NCI-H1092 (cell line): ENCODE measurements at regions not wholly inside any gene's neighbourhood (a gene's known extent, or its start where the extent isn't known, plus 50 kb on each side); places are given as distances from the start of the nearest gene placed in this dataset.
A peak's percentile ranks its signal among the peaks of the same experiment; 100 is the strongest.

Experiments
- DNase-seq: peaks from one replicate; lab custom pipeline; 2025; lab: John Stamatoyannopoulos, UW

DNA sequence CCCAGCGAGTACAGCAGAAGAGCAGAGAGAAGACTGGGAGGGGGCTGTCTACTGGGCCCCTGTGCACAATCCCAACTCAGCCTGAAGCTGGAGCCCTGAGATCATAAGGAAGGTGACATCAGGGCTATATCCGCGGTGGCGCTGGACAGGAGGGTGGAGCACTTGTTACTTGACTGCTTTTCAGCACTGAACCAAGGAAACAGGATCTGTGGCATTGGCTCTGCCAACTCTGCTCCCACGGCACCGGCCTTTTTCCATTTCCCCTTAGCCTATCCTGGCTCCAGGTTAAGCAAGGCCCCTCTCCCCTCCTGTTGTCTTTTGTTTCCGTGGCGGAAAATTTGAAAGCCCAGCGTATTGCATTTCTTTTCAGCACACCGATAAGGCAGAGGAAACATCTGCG lies 125.0 kb upstream of the IRX3 start:
- DNase-seq: peak; percentile 39

DNA sequence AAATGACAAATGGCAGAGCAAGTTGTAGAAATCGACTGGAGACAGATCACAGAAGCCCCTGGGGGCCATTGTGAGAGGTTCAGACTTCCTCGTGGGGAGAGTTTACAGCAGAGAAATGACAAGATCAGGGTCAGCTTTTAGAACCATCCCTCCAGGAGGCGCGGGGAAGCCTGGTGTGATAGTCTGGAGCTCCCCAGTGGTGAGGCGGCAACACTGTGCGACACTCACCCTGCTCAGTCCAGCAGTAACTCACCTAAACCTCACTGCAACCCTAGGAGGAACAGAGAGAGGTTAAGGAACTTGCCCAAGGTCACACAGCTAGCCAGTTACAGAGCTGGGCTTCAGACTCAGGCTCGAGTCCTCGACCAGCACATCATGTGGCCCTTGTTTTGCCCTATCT lies 123.4 kb upstream of the IRX3 start:
- DNase-seq: no peak

DNA sequence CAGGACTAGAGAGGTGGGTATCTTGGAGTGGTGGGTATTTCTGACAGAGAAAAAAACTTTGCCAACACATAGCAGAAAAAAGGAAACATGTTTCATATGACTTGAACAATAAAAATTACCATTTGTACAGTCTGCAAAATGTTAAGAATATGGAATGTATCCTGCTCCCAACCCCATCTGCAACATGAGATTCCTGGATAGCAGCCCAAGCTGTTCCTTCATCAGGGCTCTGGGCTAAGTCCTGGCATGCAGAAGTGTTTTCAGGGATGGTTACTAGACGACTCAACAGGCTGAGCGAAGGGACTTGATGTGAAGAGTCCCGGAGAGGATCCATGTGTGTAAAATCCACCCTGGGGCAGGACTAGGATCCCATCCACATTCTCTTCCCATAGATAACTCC lies 121.0 kb upstream of the IRX3 start:
- DNase-seq: no peak

DNA sequence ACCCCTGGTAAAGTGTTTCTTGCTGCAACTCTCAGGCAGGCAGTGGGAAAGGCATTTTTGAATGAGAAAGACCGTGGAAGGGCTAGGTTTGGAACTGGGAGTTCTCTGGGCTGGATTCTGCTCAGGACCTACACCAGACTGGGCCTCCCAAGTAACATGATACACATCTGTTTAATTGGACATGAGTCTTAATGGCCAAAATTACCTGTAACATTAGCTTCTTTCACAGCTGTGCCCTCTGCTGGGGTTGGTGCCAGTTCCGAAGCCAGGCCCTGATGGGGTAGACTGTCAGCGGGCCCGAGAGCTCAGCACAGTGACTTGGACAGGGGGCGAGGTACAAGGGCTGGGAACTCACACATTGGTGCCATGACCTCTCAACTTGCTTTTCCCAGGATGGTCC lies 118.9 kb upstream of the IRX3 start:
- DNase-seq: peak; percentile 21

DNA sequence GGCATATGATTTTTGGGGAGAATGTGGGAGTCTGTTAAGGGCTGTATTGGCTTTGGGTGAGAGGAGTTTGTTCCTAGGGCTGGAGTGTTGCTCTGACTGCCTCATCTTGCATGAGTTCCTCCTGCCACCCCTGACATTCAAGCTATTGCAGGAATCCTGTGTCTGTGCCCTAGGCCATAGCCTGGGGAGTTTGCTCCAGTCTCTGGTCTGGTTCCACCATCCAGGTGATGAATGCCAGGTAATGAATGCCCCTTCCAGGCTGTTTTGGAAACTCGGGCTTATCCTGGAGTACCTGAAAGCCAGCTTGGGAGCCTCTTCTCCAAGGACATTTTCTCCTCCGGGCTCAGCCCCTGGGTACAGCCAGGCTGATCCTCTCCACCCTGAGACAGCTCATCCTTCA lies 117.0 kb upstream of the IRX3 start:
- DNase-seq: no peak

DNA sequence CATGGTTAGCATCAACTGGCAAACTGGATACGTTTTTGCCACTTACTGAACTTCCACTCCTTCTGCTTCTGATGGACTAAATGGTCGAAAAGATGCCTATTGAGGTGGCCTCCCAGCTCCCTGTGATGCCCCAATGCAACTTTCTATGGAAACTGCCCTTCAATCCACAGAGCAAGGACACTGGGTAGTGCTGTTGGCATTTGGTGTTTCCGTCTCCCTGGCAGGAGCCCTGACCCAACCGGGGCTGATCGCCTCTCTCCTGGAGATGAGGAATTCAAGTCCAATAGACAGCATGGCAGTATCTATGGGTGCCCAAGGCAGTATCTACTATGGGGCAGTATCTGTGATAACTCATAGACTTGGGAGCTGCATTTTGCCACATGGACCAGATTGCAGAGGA lies 116.3 kb upstream of the IRX3 start:
- no peak for DNase-seq

DNA sequence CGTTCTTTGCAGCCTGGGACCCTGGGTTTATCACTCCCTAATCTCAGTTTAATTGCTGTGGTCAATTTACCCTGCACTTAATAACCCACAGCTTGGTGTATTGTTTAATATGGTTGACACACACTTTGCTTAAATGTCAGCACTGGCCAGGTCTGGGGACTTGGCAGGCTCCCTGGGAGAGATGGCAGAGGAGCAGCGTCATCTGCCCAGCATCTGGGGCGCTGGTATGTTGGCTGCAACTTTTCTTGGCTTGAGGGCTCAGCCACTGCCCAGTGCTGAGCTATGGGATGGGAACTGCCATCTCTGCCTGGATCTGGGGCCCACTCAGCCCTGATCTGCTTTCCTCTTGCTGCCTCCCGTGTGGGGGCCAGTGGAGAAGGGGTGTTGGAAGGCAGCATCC lies 115.7 kb upstream of the IRX3 start:
- DNase-seq: no peak

DNA sequence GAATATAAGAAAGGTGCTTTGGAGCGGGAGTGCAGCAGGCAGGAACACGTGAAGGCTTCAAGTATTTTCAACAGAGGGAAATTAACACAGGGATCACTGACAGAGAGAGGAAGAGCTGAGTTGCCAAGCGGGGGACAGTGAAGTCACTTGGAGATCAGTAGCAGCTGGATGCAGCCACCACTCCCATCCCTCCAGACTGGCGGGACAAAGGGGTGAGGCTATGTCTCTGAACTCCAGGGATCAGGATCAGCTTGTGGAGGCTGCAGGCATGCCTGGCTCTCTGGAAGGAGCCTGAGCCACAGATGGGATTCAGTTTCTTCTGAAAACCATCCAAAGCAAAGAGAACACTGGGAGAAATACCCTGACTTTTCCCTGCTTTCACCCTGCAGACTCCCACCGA lies 113.7 kb upstream of the IRX3 start:
- DNase-seq: no peak

DNA sequence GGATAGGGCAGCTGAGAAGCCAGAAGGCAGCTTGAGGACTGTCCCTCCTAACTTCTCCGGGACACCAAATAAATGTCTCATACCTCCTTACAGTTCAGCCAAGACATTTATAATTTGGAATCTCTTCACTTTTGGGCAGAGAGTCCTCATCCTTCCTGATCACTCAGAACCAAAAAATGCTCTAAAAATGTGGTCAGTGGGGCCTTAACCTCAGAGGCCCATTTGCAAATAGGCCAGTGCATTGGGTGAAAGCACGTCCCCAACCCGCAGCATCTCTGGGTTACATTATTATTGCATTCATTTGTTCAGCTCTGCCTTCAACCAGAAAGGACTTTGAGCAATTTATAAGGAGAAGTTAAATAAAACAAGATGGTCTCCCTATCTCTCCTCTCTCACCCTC lies 112.4 kb upstream of the IRX3 start:
- DNase-seq: no peak

DNA sequence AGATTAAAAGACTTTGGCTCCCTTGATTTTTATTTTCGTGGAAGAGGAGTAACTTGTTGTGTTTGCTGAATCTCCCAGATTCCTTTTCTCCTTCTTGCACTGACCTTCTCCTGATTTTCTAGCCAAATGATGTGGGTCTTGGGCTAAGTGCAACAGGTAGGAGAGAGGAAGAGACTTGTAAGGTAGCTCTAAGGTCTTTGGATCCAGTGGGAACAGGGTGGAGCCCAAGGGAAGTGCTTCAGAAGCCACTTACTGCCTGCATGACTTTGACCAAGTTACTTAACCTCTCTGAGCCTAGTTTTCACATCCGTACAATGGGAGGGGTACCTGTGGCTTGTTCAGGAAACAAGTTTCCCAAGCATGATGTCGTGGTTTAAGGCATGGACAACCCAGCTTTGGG lies 111.3 kb upstream of the IRX3 start:
- DNase-seq: no peak

DNA sequence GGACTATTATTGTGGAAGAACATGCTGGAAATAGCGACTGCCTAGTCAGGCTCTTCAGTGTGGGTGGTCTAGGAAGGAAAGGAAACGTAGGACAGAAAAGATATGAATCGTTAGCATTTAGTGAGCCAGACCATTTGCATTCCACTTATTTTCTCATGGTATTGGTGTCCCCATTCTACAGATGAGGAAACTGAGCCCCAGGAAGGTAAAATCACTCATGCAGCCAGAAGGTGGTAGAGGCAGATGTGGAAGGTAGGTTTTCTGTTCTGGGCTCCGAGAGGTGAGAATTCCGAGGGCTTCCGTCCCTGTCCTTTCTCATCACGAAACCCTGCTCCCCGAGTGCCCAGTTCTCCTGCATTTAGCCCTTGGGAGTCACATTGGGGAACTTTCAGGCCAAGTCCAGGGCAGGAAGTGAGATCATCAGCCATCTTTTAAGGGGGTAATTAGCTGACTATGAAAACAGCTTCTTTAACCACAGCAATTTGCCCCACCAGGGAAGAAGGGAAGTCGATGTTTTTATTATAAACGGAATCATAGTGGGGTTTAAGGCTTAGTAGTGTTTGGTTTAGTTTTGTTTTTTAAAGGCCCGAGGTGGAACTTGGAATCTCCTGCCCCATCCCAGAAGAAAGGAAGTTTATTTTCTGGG lies 110.7 kb upstream of the IRX3 start:
- no peak for DNase-seq

DNA sequence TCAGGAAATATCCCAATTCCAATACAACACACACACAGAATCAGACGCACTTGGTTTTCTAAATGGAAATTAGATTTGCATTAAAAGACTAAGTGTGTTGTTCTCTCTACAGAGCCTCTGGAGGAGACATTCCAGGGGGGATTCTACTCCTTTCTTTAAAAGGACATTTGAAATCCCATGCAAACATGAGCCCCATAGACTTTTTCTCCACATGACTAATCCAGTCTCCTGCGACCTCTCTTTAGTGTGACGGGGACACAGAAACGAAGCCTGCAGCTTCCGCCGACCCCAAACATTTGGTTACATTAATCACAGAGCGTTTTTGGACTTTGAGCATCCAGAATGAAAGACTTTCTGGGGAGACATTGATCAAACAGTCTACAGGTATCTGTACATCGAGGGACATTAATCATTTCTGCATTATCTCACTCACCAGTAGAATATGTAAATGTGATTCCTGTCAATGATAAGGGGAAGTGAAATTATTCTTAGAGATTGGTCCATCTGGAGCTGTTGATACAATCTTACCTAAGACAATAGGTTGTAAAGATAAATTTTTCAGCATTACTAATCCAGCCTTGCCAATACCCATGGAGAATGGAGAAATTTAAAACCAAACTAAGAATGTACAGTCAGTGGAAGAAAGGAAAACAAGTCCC lies 103.4 kb upstream of the IRX3 start:
- DNase-seq: no peak

DNA sequence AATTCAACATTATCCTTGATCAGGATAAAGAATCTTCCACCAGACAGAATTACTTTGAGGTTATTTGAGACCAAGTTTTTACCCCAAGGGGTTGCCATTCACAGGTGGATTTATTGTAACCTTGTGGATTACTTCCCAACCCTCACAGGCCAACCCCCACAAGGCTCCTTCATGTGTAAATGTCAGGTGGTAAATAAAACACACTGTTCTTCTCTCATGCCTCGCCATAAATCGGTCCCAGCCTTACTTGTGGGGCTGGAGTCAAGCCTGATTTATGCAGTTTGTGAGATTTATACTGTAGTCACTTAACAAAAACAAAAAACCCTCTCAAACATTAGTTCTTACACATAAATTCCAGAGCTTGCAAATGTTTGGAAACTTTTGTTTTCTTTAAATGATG lies 98.6 kb upstream of the IRX3 start:
- no peak for DNase-seq

DNA sequence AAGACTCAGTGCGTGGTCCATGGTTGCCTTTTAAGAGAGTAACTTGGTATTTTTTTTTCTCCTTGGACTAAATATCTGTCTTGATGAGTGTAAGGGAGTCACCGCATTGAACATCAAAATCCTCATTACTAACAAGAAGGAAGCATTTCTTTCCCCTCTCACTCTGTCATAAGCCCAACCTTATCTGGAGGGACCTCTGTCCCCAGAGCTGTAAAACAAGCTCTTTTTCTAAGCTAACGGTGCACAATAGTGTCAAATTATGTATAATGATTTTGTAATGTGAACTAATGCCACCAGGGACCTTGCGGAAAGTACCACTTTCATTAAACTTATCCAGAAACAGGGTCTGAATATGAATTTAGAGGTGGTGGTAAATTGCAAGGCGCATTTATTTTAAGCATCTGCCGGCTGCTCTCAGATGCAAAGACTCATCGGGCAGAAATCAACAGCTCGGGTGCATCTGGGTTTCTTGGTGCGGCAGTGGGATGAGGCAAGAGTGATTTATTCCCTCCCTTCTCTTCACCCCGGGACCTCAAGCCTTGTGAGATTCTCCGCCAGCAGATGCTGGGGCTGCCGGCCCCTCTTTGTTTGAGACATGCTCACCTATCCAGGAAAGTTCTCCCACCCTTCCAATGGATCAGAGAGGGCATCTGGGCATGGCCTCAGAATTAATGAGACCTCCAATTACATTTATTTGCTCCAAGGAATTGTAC lies 95.2 kb upstream of the IRX3 start:
- no peak for DNase-seq

DNA sequence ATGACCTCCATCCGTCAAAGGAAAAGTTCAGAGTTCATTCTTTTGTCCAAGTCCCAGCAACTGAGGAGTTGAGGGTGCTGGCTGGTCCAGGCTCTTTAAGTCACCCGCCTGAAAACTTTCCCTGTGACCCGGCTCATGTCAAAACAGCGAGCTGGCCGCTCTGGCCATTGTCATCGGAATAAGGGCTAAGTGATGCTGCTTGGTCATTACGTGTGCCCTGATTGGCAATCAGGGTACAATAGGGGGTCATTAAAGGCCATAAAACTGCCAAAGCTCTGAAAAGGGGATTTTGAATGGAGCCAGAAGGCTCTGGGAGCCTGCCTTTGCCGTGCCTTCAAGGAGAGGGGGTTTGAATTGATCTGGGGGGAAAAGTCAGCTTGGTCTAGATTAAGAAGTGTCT lies 88.5 kb upstream of the IRX3 start:
- DNase-seq: no peak

DNA sequence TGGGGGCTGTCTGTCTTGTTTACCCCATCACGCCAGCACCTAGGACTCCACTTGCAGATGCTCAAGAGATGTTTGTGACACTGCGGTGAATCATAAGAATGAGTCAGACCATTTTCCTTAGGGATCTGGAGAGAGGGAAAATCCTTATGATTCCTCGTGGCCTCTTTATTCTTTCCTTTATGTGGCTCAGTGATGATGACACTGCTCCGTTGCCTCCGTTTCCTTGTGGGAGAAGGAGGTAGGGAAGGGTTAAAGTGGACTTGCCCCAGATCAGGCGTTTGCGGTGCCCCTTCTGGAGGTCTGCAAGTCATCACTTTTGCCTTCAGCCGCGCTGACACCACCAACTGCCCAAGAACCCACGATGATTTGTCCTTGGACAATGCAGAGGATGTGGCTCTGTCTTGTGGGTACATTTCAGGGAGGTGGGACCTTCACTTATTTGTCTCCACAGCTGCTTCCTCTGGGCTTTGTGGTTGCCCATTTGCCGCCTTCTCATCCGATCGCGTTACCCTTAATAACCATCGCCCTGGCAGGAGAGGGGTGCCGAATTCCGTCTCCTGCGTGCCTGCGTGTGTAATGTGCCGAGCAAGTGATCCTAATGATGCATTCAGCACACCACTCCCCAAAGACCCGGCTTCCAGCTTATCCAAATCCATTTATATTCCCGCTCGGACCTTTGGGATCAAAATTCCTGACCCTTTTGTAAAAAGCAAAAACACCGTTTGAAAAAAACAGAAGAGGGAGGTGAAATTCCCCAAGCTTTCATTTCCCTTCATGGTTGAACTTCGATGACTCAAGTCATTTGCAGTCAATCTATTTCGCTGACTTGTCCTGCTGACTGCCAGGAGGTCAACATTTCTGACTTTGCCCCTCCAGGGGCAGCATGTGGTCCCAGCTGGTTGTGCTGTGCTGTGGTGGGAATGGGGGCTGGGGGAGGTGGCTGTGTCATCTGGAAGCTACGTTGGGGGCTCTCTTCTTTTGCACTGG lies 87.2 kb upstream of the IRX3 start:
- DNase-seq: no peak

DNA sequence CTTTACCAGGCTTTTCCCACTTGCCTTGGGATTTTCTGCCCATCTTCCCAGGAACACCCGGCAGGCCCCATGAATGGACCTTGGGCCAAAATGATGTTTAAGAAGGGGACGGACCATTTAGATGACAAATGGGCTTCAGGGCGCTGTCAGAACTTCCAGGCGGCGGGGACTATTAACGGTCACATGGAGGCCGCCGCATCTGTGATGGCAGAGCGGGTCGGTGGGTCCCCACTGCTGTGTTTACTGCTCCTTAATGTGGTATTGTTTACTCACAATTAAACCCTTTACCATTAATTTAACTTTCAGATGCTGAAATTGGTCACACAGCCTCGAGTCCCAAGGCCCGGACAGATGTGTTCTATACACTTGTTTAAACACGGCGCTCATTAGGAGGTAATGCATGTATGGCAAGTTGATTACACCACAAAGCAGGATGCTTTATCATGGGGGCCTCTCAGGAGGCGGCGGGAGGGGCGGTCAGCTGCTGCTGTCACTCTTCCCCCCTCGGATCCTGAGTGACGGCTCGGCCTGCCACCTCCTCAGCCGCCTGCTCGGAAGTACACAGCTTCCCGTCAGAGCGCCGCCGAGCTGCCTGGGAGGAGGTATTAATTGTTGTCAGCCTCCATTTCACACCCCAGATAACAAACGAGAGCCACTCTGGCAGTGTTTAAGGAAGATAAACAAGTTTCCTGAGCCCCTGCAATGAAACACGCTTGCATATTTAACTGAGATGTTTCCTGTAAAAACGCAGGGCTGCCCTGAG lies 83.9 kb upstream of the IRX3 start:
- no peak for DNase-seq

DNA sequence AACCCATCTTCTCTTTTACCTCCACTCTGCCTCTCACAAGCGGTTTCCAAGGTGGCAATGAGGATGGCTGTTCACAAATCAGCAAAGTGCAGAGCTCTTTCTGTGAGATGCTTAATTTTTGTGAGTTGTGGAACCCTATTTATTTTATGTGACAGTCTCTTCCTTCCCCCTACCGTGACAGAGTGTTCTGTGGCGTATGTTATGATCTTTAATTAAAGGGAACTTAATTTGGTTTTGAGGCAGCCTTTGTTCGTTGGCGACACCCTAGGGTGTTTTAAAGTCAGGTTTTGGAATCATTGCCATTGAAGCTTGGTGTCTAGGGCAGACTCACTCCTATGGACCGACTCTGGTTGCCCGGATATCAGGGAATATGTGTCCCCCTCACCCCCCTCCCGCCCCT lies 83.3 kb upstream of the IRX3 start:
- DNase-seq: no peak

DNA sequence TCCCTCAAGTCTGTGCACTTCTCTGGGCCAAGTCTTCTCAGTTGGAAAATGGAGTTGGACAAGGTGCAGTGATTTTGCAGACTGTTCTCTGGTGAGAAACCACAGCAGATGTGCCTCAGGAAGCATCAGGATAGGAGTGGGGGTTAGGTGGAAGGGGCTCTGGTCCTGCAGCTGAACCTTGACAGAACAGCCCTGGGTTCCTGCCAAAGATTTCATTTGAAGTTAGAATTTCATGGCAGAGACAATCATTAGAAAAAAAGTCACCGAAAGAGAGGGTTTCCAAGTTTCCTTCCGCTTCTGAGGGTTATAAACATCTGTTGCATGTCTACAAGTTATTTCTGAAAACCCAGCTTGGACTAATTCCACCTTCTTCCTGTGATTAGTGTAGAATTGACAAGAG lies 80.4 kb upstream of the IRX3 start:
- no peak for DNase-seq

DNA sequence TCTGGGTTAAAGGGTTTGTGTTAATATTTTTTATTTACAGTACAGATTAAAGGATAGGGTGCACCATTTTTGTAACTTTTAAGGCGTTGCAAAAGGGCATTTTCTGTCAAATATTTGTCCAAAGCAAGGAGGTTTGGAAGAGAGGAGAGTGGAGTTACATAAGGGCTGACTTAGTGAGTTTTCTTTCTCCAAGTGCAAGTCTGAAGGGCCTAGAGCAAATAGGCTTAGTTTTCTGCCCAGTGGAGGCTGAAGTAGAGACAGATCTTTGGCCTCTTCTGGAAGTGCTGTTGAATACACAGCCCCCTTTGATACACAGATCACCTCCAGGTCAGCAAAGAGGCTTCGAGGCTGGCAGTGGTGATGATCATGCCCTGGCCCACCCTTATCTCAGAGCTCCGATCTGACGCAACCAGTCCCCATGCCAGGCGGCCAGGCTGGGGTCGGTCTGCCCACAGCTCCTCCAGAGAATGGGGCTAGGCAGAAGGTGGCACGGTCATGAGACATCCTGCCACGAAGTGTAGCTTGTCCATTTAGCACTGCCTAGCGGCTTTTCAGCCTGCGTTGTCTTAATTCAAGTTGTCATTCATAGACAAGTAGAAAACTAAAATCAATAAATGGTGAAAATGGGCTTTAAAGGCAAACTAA lies 79.5 kb upstream of the IRX3 start:
- DNase-seq: no peak

DNA sequence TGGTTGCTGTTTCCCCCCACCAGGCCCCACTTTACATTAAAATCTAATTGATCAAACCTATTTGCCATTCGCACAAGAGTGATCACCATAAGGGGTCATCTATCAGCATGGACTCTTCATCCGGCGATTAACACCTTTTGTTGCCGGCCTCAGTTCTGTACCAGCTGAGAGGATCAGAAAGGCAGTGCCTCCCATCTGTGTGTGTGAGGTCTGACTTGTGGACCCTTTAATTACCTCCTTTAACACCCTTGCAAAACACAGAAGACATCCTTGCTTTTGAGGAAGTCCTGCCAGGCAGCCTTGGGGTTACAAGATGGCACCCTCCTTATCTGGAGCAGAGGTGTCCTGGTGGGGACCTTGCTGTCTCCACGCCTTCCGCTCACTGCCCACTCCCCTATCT lies 77.2 kb upstream of the IRX3 start:
- no peak for DNase-seq
